ENCODE measurements at regions not wholly inside any gene's neighbourhood (a gene's known extent, or its start where the extent isn't known, plus 50 kb on each side); places are given as distances from the start of the nearest gene placed in this dataset.
"Not testable (repeated sequence)": the region's sequence is repeated elsewhere in the genome, so short reads cannot be mapped to it uniquely, and the experiment has no call there.

DNA sequence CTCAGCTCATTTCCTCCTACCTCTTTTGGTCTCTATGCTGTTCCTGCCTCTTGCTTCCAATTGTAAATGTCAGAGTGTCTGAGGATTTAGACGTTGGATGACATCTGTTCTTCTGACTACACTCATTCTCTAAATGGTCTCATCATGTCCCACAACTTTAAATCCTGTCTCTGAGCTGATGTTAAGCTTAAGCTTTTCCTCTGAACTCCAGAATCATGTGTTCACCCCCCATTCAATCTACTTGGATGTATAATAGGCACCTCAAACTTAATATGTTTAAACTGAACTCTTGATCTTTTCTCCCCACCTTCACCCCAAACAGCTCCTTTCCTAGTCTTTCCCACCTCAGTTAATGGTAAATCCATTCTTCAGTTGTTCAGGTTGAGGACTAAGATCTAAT, 433.6 kb downstream of the CSNK1G3 start:
- H3K4me1 ChIP-seq (ENCODE audit: insufficient read depth) = no peaks in the 10 kb centered on the region
- H3K79me2 ChIP-seq (ENCODE audit: insufficient read depth) = no peaks in the 10 kb centered on the region
- H3K9me2 ChIP-seq (ENCODE audit: insufficient read depth) = no peaks in the 10 kb centered on the region
- no peak overlapping the region for H3K4me2 ChIP-seq (ENCODE audit: unreplicated experiment)
- no peak overlapping the region for H3K9ac ChIP-seq
- no peaks in the 10 kb centered on the region for H3K36me3 ChIP-seq (ENCODE audit: low read depth)
- H3K9me3 ChIP-seq (ENCODE audit: low read depth) = no peaks in the 10 kb centered on the region
- no peak overlapping the region for H2AFZ ChIP-seq
- no peak overlapping the region for H3K27ac ChIP-seq
- WGBS, 2 experiments (ENCODE audit: low coverage in 1 of 2, low lambda C conversion rate in 2 of 2, missing lambda C conversion rate in 2 of 2) = 26 to 39% methylated on average over 1 of the region's 1 CpG
- no peaks in the 10 kb centered on the region for H4K20me1 ChIP-seq (ENCODE audit: insufficient read depth)
- no peaks in the 10 kb centered on the region for H3F3A ChIP-seq (ENCODE audit: insufficient read depth)
- TF ChIP-seq EZH2phosphoT487 (IDR thresholded peaks at IDR 0.05; ENCODE audit: insufficient read depth, low read depth) = no peak
- in situ Hi-C loops (cut with MboI) = no loop called here
- no peak overlapping the region for H3K4me3 ChIP-seq
- peaks cover 18% of the 10 kb centered on the region for H3K27me3 ChIP-seq (replicated peaks; ENCODE audit: insufficient read depth)
- no peak for DNase-seq

DNA sequence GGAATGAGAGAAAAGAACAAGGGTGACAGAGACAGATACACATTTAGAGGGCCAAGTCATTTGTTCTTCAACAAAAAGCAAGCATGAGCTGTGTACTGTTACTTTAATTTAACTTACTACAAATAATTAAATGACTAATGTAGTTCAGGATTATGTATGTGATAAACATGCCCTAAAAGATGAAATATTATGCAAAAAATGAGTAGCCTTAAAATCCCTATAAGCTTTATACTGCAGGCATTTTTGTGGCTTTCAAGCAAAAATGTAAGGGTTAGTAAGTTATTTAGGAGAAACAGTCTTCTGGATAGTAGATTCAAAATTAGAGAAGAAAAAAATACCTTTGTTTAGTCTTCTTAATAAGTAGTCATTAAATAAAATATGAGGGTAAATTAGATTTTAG, 431.2 kb downstream of the CSNK1G3 start:
- Histone ChIP-seq H3K27ac (no peak overlapping the region), H4K20me1 (ENCODE audit: insufficient read depth) (no peaks in the 10 kb centered on the region), H3K79me2 (ENCODE audit: insufficient read depth) (no peaks in the 10 kb centered on the region), H3K27me3 (replicated peaks; ENCODE audit: insufficient read depth) (peaks cover 18% of the 10 kb centered on the region), H3K9me2 (ENCODE audit: insufficient read depth) (no peaks in the 10 kb centered on the region), H3K36me3 (ENCODE audit: low read depth) (no peaks in the 10 kb centered on the region), H3F3A (ENCODE audit: insufficient read depth) (no peaks in the 10 kb centered on the region), H3K4me3 (no peak overlapping the region), H3K4me2 (ENCODE audit: unreplicated experiment) (no peak overlapping the region), H3K4me1 (ENCODE audit: insufficient read depth) (no peaks in the 10 kb centered on the region), H2AFZ (no peak overlapping the region), H3K9ac (no peak overlapping the region), H3K9me3 (ENCODE audit: low read depth) (no peaks in the 10 kb centered on the region)
- DNase-seq = no peak
- TF ChIP-seq EZH2 (IDR thresholded peaks at IDR 0.05; ENCODE audit: insufficient read depth, poor library complexity, severe bottlenecking) (no peak), EZH2phosphoT487 (IDR thresholded peaks at IDR 0.05; ENCODE audit: insufficient read depth, low read depth) (no peak)
- in situ Hi-C loops (cut with MboI) = no loop called here

DNA sequence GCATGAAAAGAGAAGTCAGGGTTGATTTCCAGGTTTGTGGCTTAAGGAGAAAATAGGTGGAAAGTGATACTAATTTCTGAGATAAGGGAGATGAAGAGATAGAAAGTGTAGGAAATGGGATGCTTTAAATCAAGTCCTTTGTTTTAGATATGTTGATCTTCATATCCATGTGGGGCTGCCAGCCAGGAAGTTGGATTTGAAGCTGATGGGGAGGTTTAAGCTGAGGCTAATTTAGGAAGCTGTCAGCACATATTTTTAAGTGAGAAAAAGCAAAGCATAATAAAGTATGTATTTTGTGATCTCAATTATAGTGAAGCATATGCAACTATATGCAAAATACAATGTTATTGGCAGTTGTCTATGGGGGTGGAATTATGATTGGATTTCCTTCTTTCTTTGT, 428.4 kb downstream of the CSNK1G3 start:
- H4K20me1 ChIP-seq (ENCODE audit: insufficient read depth) = no peaks in the 10 kb centered on the region

DNA sequence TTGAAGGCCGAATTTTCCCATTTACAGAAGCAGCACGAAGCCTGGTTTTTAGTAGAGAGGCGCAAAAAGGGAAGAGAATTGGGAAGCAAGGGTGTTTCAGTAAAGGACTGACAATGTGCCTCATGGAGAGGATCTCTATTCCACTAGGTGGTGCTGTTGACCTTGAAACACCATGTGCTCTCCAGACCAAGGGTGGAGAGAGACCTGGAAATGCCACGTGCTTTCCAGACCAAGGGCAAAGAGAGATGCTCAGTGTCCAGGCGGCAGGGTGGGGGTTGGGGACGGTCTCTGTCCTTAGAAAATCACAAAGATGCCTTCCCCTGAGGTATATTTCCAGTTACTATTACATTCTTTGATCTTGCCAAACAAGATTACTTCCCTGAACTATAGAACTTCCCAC, 425.3 kb downstream of the CSNK1G3 start:
- no peaks in the 10 kb centered on the region for H3K36me3 ChIP-seq (ENCODE audit: low read depth)
- H3K9ac ChIP-seq = no peak overlapping the region
- H3F3A ChIP-seq (ENCODE audit: insufficient read depth) = no peaks in the 10 kb centered on the region
- no peak overlapping the region for H3K4me3 ChIP-seq
- in situ Hi-C loops (cut with MboI) = no loop called here
- peak; percentile 68 for DNase-seq
- H3K79me2 ChIP-seq (ENCODE audit: insufficient read depth) = no peaks in the 10 kb centered on the region
- no peak overlapping the region for H3K27ac ChIP-seq
- no peak for TF ChIP-seq EZH2phosphoT487 (IDR thresholded peaks at IDR 0.05; ENCODE audit: insufficient read depth, low read depth)
- TF ChIP-seq EZH2 (IDR thresholded peaks at IDR 0.05; ENCODE audit: insufficient read depth, poor library complexity, severe bottlenecking) = no peak
- H3K27me3 ChIP-seq (replicated peaks; ENCODE audit: insufficient read depth) = no peaks in the 10 kb centered on the region
- no peaks in the 10 kb centered on the region for H4K20me1 ChIP-seq (ENCODE audit: insufficient read depth)
- no peak overlapping the region for H2AFZ ChIP-seq
- no peak overlapping the region for H3K4me2 ChIP-seq (ENCODE audit: unreplicated experiment)
- H3K4me1 ChIP-seq (ENCODE audit: insufficient read depth) = no peaks in the 10 kb centered on the region
- H3K9me2 ChIP-seq (ENCODE audit: insufficient read depth) = no peaks in the 10 kb centered on the region
- H3K9me3 ChIP-seq (ENCODE audit: low read depth) = no peaks in the 10 kb centered on the region
- 32 to 36% methylated on average over 6 of the region's 6 CpGs for WGBS, 2 experiments (ENCODE audit: low coverage in 1 of 2, low lambda C conversion rate in 2 of 2, missing lambda C conversion rate in 2 of 2)

More for the DNA sequence above, 428.4 kb downstream of the CSNK1G3 start:
- Histone ChIP-seq H3K79me2 (ENCODE audit: insufficient read depth) (no peaks in the 10 kb centered on the region), H3K4me3 (no peak overlapping the region), H3F3A (ENCODE audit: insufficient read depth) (no peaks in the 10 kb centered on the region), H3K27me3 (replicated peaks; ENCODE audit: insufficient read depth) (peaks cover 11% of the 10 kb centered on the region), H3K36me3 (ENCODE audit: low read depth) (no peaks in the 10 kb centered on the region), H3K4me2 (ENCODE audit: unreplicated experiment) (no peak overlapping the region), H3K9ac (no peak overlapping the region), H3K9me2 (ENCODE audit: insufficient read depth) (no peaks in the 10 kb centered on the region), H3K4me1 (ENCODE audit: insufficient read depth) (no peaks in the 10 kb centered on the region), H3K9me3 (ENCODE audit: low read depth) (no peaks in the 10 kb centered on the region), H2AFZ (no peak overlapping the region), H3K27ac (no peak overlapping the region)
- no peak for DNase-seq
- TF ChIP-seq EZH2 (IDR thresholded peaks at IDR 0.05; ENCODE audit: insufficient read depth, poor library complexity, severe bottlenecking) (no peak), EZH2phosphoT487 (IDR thresholded peaks at IDR 0.05; ENCODE audit: insufficient read depth, low read depth) (no peak)
- in situ Hi-C loops (cut with MboI) = no loop called here

DNA sequence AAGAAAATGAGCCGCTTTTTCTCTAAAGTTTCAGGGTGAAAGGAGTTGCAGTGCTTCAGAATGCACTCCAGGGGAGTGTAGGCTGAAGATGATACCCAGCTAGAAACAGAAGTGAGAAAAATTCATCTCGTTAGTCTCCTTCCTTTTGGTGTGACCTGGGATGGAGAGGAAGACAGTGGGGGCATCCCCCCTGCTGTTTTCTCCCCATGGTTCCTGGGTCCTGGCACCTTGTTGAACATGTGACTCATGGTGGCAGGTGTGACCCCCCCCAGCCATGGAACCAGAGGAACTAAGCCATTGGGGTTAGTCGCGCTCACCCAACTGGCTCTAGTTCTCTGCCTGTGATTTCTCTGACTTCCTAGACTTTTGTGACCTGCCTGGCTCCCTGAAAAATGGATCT, 424.6 kb downstream of the CSNK1G3 start:
- Histone ChIP-seq H3K27ac (no peak overlapping the region), H3K36me3 (ENCODE audit: low read depth) (no peaks in the 10 kb centered on the region), H2AFZ (no peak overlapping the region), H3K9me2 (ENCODE audit: insufficient read depth) (no peaks in the 10 kb centered on the region), H3K4me3 (no peak overlapping the region), H3F3A (ENCODE audit: insufficient read depth) (no peaks in the 10 kb centered on the region), H4K20me1 (ENCODE audit: insufficient read depth) (no peaks in the 10 kb centered on the region), H3K4me2 (ENCODE audit: unreplicated experiment) (no peak overlapping the region), H3K4me1 (ENCODE audit: insufficient read depth) (no peaks in the 10 kb centered on the region), H3K9me3 (ENCODE audit: low read depth) (no peaks in the 10 kb centered on the region), H3K9ac (no peak overlapping the region), H3K79me2 (ENCODE audit: insufficient read depth) (no peaks in the 10 kb centered on the region), H3K27me3 (replicated peaks; ENCODE audit: insufficient read depth) (no peaks in the 10 kb centered on the region)
- in situ Hi-C loops (cut with MboI) = no loop called here
- no peak for TF ChIP-seq EZH2 (IDR thresholded peaks at IDR 0.05; ENCODE audit: insufficient read depth, poor library complexity, severe bottlenecking)
- TF ChIP-seq EZH2phosphoT487 (IDR thresholded peaks at IDR 0.05; ENCODE audit: insufficient read depth, low read depth) = no peak
- 94 to 95% methylated on average over 4 of the region's 4 CpGs for WGBS, 2 experiments (ENCODE audit: low coverage in 1 of 2, low lambda C conversion rate in 2 of 2, missing lambda C conversion rate in 2 of 2)
- DNase-seq = no peak

DNA sequence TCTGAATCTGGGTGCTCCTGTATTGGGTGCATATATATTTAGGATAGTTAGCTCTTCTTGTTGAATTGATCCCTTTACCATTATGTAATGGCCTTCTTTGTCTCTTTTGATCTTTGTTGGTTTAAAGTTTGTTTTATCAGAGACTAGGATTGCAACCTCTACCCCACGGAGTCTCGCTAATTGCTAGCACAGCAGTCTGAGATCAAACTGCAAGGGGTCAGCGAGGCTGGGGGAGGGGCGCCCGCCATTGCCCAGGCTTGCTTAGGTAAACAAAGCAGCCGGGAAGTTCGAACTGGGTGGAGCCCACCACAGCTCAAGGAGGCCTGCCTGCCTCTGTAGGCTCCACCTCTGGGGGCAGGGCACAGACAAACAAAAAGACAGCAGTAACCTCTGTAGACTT, 421.8 kb downstream of the CSNK1G3 start:
- H3K9me3 ChIP-seq (ENCODE audit: low read depth); H3K36me3 ChIP-seq (ENCODE audit: low read depth); H3K27me3 ChIP-seq (replicated peaks; ENCODE audit: insufficient read depth); H4K20me1 ChIP-seq (ENCODE audit: insufficient read depth); H3F3A ChIP-seq (ENCODE audit: insufficient read depth); H2AFZ ChIP-seq; H3K79me2 ChIP-seq (ENCODE audit: insufficient read depth); H3K9ac ChIP-seq; H3K27ac ChIP-seq; DNase-seq; H3K4me2 ChIP-seq (ENCODE audit: unreplicated experiment); H3K4me3 ChIP-seq; H3K9me2 ChIP-seq (ENCODE audit: insufficient read depth); H3K4me1 ChIP-seq (ENCODE audit: insufficient read depth); in situ Hi-C loops (cut with MboI): not testable (repeated sequence)
- 58 to 80% methylated on average over 5 to 7 of the region's 7 CpGs for WGBS, 2 experiments (ENCODE audit: low coverage in 1 of 2, low lambda C conversion rate in 2 of 2, missing lambda C conversion rate in 2 of 2)
